ENCODE measurements at regions not wholly inside any gene's neighbourhood (a gene's known extent, or its start where the extent isn't known, plus 50 kb on each side); places are given as distances from the start of the nearest gene placed in this dataset.

GRCh38 chr3:69448877-69449276, 63.0 kb upstream of the FRMD4B start:
- H3K27me3 ChIP-seq, result no peaks in the 10 kb centered on the region
- intact Hi-C loops (cut with DNase I; ENCODE audit: low total_unique reads), result no loop called here
- H3K9me3 ChIP-seq, result no peaks in the 10 kb centered on the region
- no peak for DNase-seq
- H3K36me3 ChIP-seq, result no peaks in the 10 kb centered on the region
- no peak overlapping the region for H3K4me3 ChIP-seq
- H3K4me1 ChIP-seq, result no peaks in the 10 kb centered on the region
- TF ChIP-seq, protein P1, sequence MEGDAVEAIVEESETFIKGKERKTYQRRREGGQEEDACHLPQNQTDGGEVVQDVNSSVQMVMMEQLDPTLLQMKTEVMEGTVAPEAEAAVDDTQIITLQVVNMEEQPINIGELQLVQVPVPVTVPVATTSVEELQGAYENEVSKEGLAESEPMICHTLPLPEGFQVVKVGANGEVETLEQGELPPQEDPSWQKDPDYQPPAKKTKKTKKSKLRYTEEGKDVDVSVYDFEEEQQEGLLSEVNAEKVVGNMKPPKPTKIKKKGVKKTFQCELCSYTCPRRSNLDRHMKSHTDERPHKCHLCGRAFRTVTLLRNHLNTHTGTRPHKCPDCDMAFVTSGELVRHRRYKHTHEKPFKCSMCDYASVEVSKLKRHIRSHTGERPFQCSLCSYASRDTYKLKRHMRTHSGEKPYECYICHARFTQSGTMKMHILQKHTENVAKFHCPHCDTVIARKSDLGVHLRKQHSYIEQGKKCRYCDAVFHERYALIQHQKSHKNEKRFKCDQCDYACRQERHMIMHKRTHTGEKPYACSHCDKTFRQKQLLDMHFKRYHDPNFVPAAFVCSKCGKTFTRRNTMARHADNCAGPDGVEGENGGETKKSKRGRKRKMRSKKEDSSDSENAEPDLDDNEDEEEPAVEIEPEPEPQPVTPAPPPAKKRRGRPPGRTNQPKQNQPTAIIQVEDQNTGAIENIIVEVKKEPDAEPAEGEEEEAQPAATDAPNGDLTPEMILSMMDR (IDR thresholded peaks at IDR 0.05), result no peak
- no peak overlapping the region for H3K27ac ChIP-seq

DNA sequence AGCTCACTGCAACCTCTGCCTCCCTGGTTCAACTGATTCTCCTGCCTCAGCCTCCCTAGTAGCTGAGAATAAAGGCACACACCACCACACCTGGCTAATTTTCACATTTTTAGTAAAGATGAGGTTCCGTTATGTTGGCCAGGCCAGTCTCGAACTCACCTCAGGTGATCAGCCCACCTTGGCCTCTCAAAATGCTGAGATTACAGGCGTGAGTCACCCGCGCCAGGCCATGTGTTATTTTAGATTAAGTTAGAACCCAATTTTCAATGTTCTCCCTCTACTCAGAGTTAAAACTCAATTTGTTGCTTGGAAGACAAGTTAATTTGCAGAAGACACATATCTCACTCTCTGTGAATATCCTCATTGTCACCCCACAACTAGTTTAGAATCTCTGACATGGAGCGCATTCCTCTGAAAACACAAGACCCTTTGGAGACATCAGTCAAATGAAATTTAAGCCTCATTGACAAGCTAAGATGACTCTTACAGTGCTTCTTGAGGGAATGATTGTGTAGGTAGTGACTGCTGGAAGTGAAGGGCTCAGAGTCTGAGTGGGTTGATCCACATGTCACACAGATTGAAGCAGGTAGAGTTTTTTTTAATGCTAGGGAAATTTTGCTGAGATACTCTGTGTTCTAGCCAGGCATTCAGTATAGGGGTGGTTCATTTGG, 60.6 kb upstream of the FRMD4B start:
- no peaks in the 10 kb centered on the region for H3K27me3 ChIP-seq
- no peak overlapping the region for H3K27ac ChIP-seq
- no peaks in the 10 kb centered on the region for H3K4me1 ChIP-seq
- H3K9me3 ChIP-seq, result no peaks in the 10 kb centered on the region
- DNase-seq, result no peak
- TF ChIP-seq, protein P1 (IDR thresholded peaks at IDR 0.05), result no peak
- H3K4me3 ChIP-seq, result no peak overlapping the region
- H3K36me3 ChIP-seq, result no peaks in the 10 kb centered on the region
- intact Hi-C loops (cut with DNase I; ENCODE audit: low total_unique reads), result no loop called here

GRCh38 chr3:69445498-69445897, 59.6 kb upstream of the FRMD4B start:
- intact Hi-C loops (cut with DNase I; ENCODE audit: low total_unique reads), result no loop called here
- H3K27ac ChIP-seq, result no peak overlapping the region

DNA sequence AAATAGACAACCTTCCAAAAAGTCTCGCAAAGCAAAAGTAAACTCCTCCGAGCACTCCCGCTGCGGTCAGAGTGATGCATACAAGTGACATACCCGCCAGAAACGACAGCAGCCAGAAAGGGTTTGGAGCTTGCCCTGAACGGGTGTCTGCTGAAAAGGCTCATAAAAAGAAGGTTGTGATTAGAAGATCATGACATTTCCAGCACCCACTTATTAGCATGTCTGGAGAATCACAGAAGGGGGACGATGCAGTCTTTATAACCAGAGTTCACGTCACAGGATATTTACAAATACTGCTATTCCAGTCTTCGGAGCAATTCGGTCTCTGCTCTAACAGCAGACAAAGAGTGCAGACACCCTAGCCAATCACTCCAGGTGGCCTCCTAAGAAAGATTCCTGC, 59.1 kb upstream of the FRMD4B start:
- H3K36me3 ChIP-seq, result no peaks in the 10 kb centered on the region
- no peaks in the 10 kb centered on the region for H3K9me3 ChIP-seq
- H3K27ac ChIP-seq, result no peak overlapping the region
- intact Hi-C loops (cut with DNase I; ENCODE audit: low total_unique reads), result no loop called here
- no peaks in the 10 kb centered on the region for H3K27me3 ChIP-seq
- H3K4me1 ChIP-seq, result no peaks in the 10 kb centered on the region
- peak in 1 of 2 donors; percentile 24 for DNase-seq
- TF ChIP-seq, protein P1 (IDR thresholded peaks at IDR 0.05), result no peak
- H3K4me3 ChIP-seq, result peak overlapping the region; percentile 27 to 42

More at GRCh38 chr3:69445498-69445897, 59.6 kb upstream of the FRMD4B start:
- peak overlapping the region in 1 of 2 donors; percentile 42 for H3K4me3 ChIP-seq
- no peaks in the 10 kb centered on the region for H3K9me3 ChIP-seq
- no peaks in the 10 kb centered on the region for H3K27me3 ChIP-seq
- TF ChIP-seq, protein P1 (IDR thresholded peaks at IDR 0.05), result no peak
- no peak for DNase-seq
- H3K4me1 ChIP-seq, result no peaks in the 10 kb centered on the region
- H3K36me3 ChIP-seq, result no peaks in the 10 kb centered on the region

- no peak overlapping the region for H3K4me3 ChIP-seq
- no peaks in the 10 kb centered on the region for H3K27me3 ChIP-seq
- DNase-seq, result no peak
- no peaks in the 10 kb centered on the region for H3K9me3 ChIP-seq
- H3K4me1 ChIP-seq, result no peaks in the 10 kb centered on the region
- no peak overlapping the region for H3K27ac ChIP-seq
- no peaks in the 10 kb centered on the region for H3K36me3 ChIP-seq
- intact Hi-C loops (cut with DNase I; ENCODE audit: low total_unique reads), result no loop called here
- TF ChIP-seq, protein P1 (IDR thresholded peaks at IDR 0.05), result no peak
Observed at GRCh38 chr3:69443457-69443920, 57.6 kb upstream of the FRMD4B start.

Data from tibial artery (tissue), 4 donors.